OCI-LY3 (cell line): ENCODE measurements at regions not wholly inside any gene's neighbourhood (a gene's known extent, or its start where the extent isn't known, plus 50 kb on each side); places are given as distances from the start of the nearest gene placed in this dataset.

Source experiments
- EZH2phosphoT487 ChIP-seq: fragments of 200-600 bp; shearing (Covaris generic); IDR thresholded peaks from 2 replicates; pipeline ENCODE4 v1.6.1; 2018; ENCODE audit warnings: antibody characterized with exemption, mixed run types, low read depth
- TF ChIP-seq, protein P1 (sequence below): fragments of 200-600, 300-600 bp; sonication (generic); IDR thresholded peaks from 2 replicates; pipeline ENCODE4 v1.5.1; 2014; ENCODE audit warnings: antibody characterized with exemption, low read length, low read depth

DNA sequence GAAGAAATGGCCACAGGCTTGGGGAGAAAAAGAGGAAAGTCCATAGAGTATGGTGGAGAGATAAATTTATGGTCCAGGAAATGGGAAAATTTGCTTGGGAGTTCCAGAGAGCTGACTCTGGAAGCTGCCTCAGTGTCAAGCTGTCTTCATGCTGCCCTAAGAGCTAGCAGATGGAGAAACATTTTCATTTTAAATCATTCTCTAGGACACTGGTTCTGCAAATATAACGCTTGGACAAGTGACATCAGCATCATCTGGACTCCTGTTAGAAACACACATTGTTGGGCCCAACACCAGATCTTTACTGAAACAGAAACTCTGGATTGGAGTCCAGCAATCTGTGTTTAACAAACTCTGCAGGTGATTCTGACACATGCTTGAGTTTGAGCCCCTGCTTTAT, 592.0 kb upstream of the KLF12 start:
- TF ChIP-seq, protein P1, sequence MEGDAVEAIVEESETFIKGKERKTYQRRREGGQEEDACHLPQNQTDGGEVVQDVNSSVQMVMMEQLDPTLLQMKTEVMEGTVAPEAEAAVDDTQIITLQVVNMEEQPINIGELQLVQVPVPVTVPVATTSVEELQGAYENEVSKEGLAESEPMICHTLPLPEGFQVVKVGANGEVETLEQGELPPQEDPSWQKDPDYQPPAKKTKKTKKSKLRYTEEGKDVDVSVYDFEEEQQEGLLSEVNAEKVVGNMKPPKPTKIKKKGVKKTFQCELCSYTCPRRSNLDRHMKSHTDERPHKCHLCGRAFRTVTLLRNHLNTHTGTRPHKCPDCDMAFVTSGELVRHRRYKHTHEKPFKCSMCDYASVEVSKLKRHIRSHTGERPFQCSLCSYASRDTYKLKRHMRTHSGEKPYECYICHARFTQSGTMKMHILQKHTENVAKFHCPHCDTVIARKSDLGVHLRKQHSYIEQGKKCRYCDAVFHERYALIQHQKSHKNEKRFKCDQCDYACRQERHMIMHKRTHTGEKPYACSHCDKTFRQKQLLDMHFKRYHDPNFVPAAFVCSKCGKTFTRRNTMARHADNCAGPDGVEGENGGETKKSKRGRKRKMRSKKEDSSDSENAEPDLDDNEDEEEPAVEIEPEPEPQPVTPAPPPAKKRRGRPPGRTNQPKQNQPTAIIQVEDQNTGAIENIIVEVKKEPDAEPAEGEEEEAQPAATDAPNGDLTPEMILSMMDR, result no peak
- no peak for TF ChIP-seq EZH2phosphoT487
